WTC11 (cell line): ENCODE measurements at regions not wholly inside any gene's neighbourhood (a gene's known extent, or its start where the extent isn't known, plus 50 kb on each side); places are given as distances from the start of the nearest gene placed in this dataset.

Source experiments
- ATAC-seq: fragments of 200-7000 bp; cut with Tn5 transposase; 2 replicates; pipeline ENCODE4 v1.10.0; 2021; ENCODE audit warnings: mild to moderate bottlenecking, moderate library complexity
- CTCF ChIA-PET: fragments of 300-600 bp; sonication (Branson Sonifier 250); formaldehyde crosslinking; loops from one replicate; lab custom pipeline; 2021; ENCODE audit warnings: antibody characterized with exemption; lab: Charles Lee
- POLR2A ChIA-PET: fragments of 350-600 bp; sonication (Branson Sonifier 250); formaldehyde crosslinking; loops from one replicate; lab custom pipeline; 2021; ENCODE audit warnings: antibody characterized with exemption; lab: Charles Lee
- DNase-seq: peaks from one replicate; pipeline ENCODE4 v3.0.0; 2021; ENCODE audit warnings: low spot score
- H3K27ac Mint-ChIP-seq: 2 replicates; pipeline ENCODE4 v1.8.0; 2021; ENCODE audit warnings: mixed read lengths
- H3K27me3 Mint-ChIP-seq: 2 replicates; pipeline ENCODE4 v1.8.0; 2021; ENCODE audit warnings: low read depth, mild to moderate bottlenecking, moderate library complexity, mixed read lengths
- H3K36me3 Mint-ChIP-seq: 2 replicates; pipeline ENCODE4 v1.8.0; 2021; ENCODE audit warnings: mixed read lengths
- H3K4me1 Mint-ChIP-seq: 2 replicates; pipeline ENCODE4 v1.8.0; 2022; ENCODE audit warnings: mixed read lengths
- H3K4me3 Mint-ChIP-seq: 2 replicates; pipeline ENCODE4 v1.8.0; 2021; ENCODE audit warnings: mild to moderate bottlenecking, moderate library complexity, mixed read lengths
- H3K9me3 Mint-ChIP-seq: 2 replicates; pipeline ENCODE4 v1.8.0; 2021; ENCODE audit warnings: mixed read lengths
- ETV6 ChIP-seq: sonication (generic); formaldehyde crosslinking; IDR thresholded peaks from 2 replicates; pipeline ENCODE4 v1.8.1; 2022; ENCODE audit warnings: mild to moderate bottlenecking, missing genetic modification reagents
- GABPB1 ChIP-seq: sonication (generic); formaldehyde crosslinking; IDR thresholded peaks from 2 replicates; pipeline ENCODE4 v1.8.1; 2023; ENCODE audit warnings: mild to moderate bottlenecking, missing genetic modification reagents
- JUN ChIP-seq: sonication (generic); formaldehyde crosslinking; IDR thresholded peaks from 2 replicates; pipeline ENCODE4 v1.8.0; 2023; ENCODE audit warnings: mild to moderate bottlenecking, missing genetic modification reagents
- NFYB ChIP-seq: sonication (generic); formaldehyde crosslinking; conservative IDR thresholded peaks from 2 replicates; pipeline ENCODE4 v1.8.0; 2022; ENCODE audit warnings: low read depth, missing genetic modification reagents
- NR1H2 ChIP-seq: sonication (generic); formaldehyde crosslinking; IDR thresholded peaks from 2 replicates; pipeline ENCODE4 v1.9.0; 2021; ENCODE audit warnings: mild to moderate bottlenecking, moderate library complexity, missing genetic modification reagents
- TP53 ChIP-seq: sonication (generic); formaldehyde crosslinking; IDR thresholded peaks from 2 replicates; pipeline ENCODE4 v1.8.1; 2023; ENCODE audit warnings: mild to moderate bottlenecking, missing genetic modification reagents
- ZBTB21 ChIP-seq: sonication (generic); formaldehyde crosslinking; IDR thresholded peaks from 2 replicates; pipeline ENCODE4 v1.8.1; 2023; ENCODE audit warnings: mild to moderate bottlenecking, missing genetic modification reagents, borderline replicate concordance
- ZNF232 ChIP-seq: sonication (generic); formaldehyde crosslinking; IDR thresholded peaks from 2 replicates; pipeline ENCODE4 v1.8.0; 2022; ENCODE audit warnings: mild to moderate bottlenecking, missing genetic modification reagents
- ZNF396 ChIP-seq: fragments of 250-450 bp; sonication (Bioruptor Pico); IDR thresholded peaks from 2 replicates; pipeline ENCODE4 v1.8.0; 2021; ENCODE audit warnings: mild to moderate bottlenecking, moderate library complexity, borderline replicate concordance
- ZNF416 ChIP-seq: fragments of 250-450 bp; sonication (Bioruptor Pico); IDR thresholded peaks from 2 replicates; pipeline ENCODE4 v1.9.0; 2021; ENCODE audit warnings: mild to moderate bottlenecking, inconsistent platforms
- TF ChIP-seq, protein P1 (sequence below): fragments of 250-450 bp; sonication (Bioruptor Pico); IDR thresholded peaks from 2 replicates; pipeline ENCODE4 v1.9.0; 2021; ENCODE audit warnings: mild to moderate bottlenecking
- TF ChIP-seq, protein P2 (sequence below): sonication (generic); formaldehyde crosslinking; IDR thresholded peaks from 2 replicates; pipeline ENCODE4 v1.8.0; 2023; ENCODE audit warnings: missing genetic modification reagents
- TF ChIP-seq, protein P3 (sequence below): fragments of 200-600 bp; IDR thresholded peaks from 2 replicates; pipeline ENCODE4 v1.8.0; 2022; ENCODE audit warnings: antibody characterized with exemption
- TF ChIP-seq, protein P4 (sequence below): sonication (generic); formaldehyde crosslinking; IDR thresholded peaks from 2 replicates; pipeline ENCODE4 v1.8.1; 2022; ENCODE audit warnings: low read depth, mild to moderate bottlenecking, moderate library complexity, missing genetic modification reagents, borderline replicate concordance
- TF ChIP-seq, protein P5 (sequence below): sonication (generic); formaldehyde crosslinking; conservative IDR thresholded peaks from 2 replicates; pipeline ENCODE4 v1.8.1; 2022; ENCODE audit warnings: mild to moderate bottlenecking, missing genetic modification reagents
- TF ChIP-seq, protein P6 (sequence below): sonication (generic); formaldehyde crosslinking; IDR thresholded peaks from 2 replicates; pipeline ENCODE4 v1.8.1; 2022; ENCODE audit warnings: mild to moderate bottlenecking, moderate library complexity, missing genetic modification reagents
- TF ChIP-seq, protein P7 (sequence below): sonication (generic); formaldehyde crosslinking; IDR thresholded peaks from 2 replicates; pipeline ENCODE4 v1.8.1; 2023; ENCODE audit warnings: mild to moderate bottlenecking, missing genetic modification reagents, borderline replicate concordance

DNA sequence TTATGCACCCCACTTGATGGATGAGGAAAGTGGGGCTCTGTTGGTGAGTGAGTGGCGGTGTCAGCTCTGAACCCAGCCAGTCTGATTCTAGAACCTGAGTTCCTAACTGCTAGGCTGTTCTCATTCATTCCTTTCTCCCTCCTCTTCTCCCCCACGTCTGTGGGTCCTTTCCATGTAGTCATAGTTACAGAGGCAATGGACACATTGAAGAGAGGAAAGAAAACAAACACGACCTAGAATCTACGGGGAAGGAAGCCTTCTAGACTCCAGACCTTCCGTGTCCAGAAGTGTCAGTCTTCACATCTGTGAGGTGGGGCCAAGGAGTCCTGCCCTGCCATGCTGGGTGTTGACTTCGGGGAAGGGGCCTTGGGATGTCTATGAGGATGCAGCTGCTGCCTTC, 115.8 kb upstream of the WNT4 start (continued):
- TF ChIP-seq, protein P1, sequence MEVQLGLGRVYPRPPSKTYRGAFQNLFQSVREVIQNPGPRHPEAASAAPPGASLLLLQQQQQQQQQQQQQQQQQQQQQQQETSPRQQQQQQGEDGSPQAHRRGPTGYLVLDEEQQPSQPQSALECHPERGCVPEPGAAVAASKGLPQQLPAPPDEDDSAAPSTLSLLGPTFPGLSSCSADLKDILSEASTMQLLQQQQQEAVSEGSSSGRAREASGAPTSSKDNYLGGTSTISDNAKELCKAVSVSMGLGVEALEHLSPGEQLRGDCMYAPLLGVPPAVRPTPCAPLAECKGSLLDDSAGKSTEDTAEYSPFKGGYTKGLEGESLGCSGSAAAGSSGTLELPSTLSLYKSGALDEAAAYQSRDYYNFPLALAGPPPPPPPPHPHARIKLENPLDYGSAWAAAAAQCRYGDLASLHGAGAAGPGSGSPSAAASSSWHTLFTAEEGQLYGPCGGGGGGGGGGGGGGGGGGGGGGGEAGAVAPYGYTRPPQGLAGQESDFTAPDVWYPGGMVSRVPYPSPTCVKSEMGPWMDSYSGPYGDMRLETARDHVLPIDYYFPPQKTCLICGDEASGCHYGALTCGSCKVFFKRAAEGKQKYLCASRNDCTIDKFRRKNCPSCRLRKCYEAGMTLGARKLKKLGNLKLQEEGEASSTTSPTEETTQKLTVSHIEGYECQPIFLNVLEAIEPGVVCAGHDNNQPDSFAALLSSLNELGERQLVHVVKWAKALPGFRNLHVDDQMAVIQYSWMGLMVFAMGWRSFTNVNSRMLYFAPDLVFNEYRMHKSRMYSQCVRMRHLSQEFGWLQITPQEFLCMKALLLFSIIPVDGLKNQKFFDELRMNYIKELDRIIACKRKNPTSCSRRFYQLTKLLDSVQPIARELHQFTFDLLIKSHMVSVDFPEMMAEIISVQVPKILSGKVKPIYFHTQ (CRISPR knock-in tag), result no peak
- TF ChIP-seq ZNF396 (CRISPR knock-in tag) (no peak), ZNF232 (no peak), TP53 (no peak), JUN (no peak), GABPB1 (CRISPR knock-in tag) (no peak), NFYB (CRISPR knock-in tag) (no peak)
- TF ChIP-seq, protein P2, sequence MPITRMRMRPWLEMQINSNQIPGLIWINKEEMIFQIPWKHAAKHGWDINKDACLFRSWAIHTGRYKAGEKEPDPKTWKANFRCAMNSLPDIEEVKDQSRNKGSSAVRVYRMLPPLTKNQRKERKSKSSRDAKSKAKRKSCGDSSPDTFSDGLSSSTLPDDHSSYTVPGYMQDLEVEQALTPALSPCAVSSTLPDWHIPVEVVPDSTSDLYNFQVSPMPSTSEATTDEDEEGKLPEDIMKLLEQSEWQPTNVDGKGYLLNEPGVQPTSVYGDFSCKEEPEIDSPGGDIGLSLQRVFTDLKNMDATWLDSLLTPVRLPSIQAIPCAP (CRISPR knock-in tag), result no peak
- TF ChIP-seq, protein P3, sequence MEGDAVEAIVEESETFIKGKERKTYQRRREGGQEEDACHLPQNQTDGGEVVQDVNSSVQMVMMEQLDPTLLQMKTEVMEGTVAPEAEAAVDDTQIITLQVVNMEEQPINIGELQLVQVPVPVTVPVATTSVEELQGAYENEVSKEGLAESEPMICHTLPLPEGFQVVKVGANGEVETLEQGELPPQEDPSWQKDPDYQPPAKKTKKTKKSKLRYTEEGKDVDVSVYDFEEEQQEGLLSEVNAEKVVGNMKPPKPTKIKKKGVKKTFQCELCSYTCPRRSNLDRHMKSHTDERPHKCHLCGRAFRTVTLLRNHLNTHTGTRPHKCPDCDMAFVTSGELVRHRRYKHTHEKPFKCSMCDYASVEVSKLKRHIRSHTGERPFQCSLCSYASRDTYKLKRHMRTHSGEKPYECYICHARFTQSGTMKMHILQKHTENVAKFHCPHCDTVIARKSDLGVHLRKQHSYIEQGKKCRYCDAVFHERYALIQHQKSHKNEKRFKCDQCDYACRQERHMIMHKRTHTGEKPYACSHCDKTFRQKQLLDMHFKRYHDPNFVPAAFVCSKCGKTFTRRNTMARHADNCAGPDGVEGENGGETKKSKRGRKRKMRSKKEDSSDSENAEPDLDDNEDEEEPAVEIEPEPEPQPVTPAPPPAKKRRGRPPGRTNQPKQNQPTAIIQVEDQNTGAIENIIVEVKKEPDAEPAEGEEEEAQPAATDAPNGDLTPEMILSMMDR, result no peak
- TF ChIP-seq, protein P4, sequence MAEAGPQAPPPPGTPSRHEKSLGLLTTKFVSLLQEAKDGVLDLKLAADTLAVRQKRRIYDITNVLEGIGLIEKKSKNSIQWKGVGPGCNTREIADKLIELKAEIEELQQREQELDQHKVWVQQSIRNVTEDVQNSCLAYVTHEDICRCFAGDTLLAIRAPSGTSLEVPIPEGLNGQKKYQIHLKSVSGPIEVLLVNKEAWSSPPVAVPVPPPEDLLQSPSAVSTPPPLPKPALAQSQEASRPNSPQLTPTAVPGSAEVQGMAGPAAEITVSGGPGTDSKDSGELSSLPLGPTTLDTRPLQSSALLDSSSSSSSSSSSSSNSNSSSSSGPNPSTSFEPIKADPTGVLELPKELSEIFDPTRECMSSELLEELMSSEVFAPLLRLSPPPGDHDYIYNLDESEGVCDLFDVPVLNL (CRISPR knock-in tag), result no peak
- TF ChIP-seq, all 79 proteins: peak for 0

DNA sequence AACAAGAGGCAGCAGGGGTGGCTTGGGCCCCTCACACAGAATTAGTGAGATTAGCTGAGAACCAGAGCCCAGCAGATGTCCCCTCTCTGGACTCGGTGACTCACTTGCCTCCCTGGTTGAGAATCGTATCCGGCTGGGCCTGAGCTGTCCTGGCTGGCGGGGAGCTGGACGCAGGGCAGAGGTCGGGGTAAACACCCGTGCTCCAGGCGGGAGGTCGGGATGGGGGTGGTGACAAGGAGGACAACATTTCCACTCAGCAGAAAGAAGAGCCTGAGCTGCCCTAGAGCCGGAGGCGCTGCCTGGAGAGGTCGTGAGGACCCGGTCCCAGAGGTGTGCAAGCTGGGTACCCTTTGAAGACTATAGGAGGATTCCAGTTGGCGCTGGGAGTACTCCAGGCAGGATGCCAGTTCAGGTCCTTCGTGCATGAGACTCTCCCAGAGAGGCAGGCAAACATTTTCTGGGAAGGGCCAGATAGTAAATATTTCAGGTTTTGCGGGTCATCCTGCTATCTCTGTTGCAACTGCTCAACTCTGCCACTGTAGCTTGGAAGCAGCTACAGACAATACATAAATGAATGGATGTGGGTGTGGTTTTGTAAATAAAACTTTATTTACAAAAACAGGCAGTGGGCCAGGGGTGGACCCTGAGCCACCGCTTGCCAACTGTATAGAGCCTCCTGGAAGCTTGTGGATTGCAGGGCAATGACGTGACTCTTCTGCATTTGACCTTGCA, 116.8 kb upstream of the WNT4 start:
- no peaks in the 10 kb centered on the region for H3K36me3 Mint-ChIP-seq
- H3K27me3 Mint-ChIP-seq, result no peaks in the 10 kb centered on the region; the same call in 1 of the 2 replicates
- ATAC-seq (no peak), DNase-seq (no peak)
- peaks cover 53% of the 10 kb centered on the region for H3K4me1 Mint-ChIP-seq
- H3K4me3 Mint-ChIP-seq, result no peak overlapping the region
- no peak for TF ChIP-seq ETV6 (CRISPR knock-in tag)
- no peak for TF ChIP-seq TP53
- TF ChIP-seq NR1H2, result no peak
- TF ChIP-seq ZNF416 (CRISPR knock-in tag), result no peak
- no peak for TF ChIP-seq ZBTB21 (CRISPR knock-in tag)
- TF ChIP-seq, protein P5, sequence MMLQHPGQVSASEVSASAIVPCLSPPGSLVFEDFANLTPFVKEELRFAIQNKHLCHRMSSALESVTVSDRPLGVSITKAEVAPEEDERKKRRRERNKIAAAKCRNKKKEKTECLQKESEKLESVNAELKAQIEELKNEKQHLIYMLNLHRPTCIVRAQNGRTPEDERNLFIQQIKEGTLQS (CRISPR knock-in tag), result no peak
- TF ChIP-seq, protein P6, sequence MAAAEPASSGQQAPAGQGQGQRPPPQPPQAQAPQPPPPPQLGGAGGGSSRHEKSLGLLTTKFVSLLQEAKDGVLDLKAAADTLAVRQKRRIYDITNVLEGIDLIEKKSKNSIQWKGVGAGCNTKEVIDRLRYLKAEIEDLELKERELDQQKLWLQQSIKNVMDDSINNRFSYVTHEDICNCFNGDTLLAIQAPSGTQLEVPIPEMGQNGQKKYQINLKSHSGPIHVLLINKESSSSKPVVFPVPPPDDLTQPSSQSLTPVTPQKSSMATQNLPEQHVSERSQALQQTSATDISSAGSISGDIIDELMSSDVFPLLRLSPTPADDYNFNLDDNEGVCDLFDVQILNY (CRISPR knock-in tag), result no peak
- TF ChIP-seq, protein P7, sequence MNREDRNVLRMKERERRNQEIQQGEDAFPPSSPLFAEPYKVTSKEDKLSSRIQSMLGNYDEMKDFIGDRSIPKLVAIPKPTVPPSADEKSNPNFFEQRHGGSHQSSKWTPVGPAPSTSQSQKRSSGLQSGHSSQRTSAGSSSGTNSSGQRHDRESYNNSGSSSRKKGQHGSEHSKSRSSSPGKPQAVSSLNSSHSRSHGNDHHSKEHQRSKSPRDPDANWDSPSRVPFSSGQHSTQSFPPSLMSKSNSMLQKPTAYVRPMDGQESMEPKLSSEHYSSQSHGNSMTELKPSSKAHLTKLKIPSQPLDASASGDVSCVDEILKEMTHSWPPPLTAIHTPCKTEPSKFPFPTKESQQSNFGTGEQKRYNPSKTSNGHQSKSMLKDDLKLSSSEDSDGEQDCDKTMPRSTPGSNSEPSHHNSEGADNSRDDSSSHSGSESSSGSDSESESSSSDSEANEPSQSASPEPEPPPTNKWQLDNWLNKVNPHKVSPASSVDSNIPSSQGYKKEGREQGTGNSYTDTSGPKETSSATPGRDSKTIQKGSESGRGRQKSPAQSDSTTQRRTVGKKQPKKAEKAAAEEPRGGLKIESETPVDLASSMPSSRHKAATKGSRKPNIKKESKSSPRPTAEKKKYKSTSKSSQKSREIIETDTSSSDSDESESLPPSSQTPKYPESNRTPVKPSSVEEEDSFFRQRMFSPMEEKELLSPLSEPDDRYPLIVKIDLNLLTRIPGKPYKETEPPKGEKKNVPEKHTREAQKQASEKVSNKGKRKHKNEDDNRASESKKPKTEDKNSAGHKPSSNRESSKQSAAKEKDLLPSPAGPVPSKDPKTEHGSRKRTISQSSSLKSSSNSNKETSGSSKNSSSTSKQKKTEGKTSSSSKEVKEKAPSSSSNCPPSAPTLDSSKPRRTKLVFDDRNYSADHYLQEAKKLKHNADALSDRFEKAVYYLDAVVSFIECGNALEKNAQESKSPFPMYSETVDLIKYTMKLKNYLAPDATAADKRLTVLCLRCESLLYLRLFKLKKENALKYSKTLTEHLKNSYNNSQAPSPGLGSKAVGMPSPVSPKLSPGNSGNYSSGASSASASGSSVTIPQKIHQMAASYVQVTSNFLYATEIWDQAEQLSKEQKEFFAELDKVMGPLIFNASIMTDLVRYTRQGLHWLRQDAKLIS (CRISPR knock-in tag), result no peak
- TF ChIP-seq GABPB1 (CRISPR knock-in tag), result no peak
- ChIA-PET POLR2A (no interaction called here), CTCF (interaction anchor here (0.8 kb wide), 2 partner anchors 61 to 156 kb away, joined by 3 read pairs; no protein-coding TSS in a partner anchor)
- no peaks in the 10 kb centered on the region for H3K9me3 Mint-ChIP-seq
- no peak overlapping the region for H3K27ac Mint-ChIP-seq
